IMR-90 (cell line): ENCODE measurements at regions not wholly inside any gene's neighbourhood (a gene's known extent, or its start where the extent isn't known, plus 50 kb on each side); places are given as distances from the start of the nearest gene placed in this dataset.
A peak's percentile ranks its signal among the peaks of the same experiment; 100 is the strongest.

Experiments used
- ATAC-seq: fragments of 200-7000 bp; cut with Tn5 transposase; 2 replicates; pipeline ENCODE4 v1.9.1; 2020; ENCODE audit warnings: low read depth, mild to moderate bottlenecking, moderate library complexity
- BruUV-seq: library from RNA; stranded (reverse); fragments of 400-500 nt; replicated peaks from 2 replicates; lab custom pipeline; 2021; lab: Mats Ljungman, UMichigan
- CTCF ChIA-PET: fragments of 300-600 bp; formaldehyde crosslinking; extraction: SDS; loops from one replicate; lab custom pipeline; 2021; ENCODE audit warnings: antibody characterized with exemption; lab: Yijun Ruan, JAX
- POLR2A ChIA-PET: fragments of 300-600 bp; sonication (Branson Sonifier 250); formaldehyde crosslinking; loops from one replicate; lab custom pipeline; 2022; ENCODE audit warnings: antibody characterized with exemption; ENCODE audit not compliant: unreplicated experiment; lab: Charles Lee
- DNase-seq: peaks from one replicate; pipeline ENCODE4 v3.0.0; 2013
- H2AFZ ChIP-seq: replicated peaks from 2 replicates; pipeline ENCODE3; 2013; ENCODE audit warnings: low read length, mild to moderate bottlenecking; ENCODE audit not compliant: poor library complexity
- H2AK5ac ChIP-seq: 2 replicates; pipeline ENCODE4 v1.6.1; 2013; ENCODE audit warnings: low read depth, low read length, inconsistent platforms
- H2AK9ac ChIP-seq: replicated peaks from 2 replicates; pipeline ENCODE3; 2013; ENCODE audit warnings: mild to moderate bottlenecking, low read depth, low read length, moderate library complexity; ENCODE audit not compliant: poor library complexity
- H2BK120ac ChIP-seq: 2 replicates; pipeline ENCODE4 v1.6.1; 2013; ENCODE audit warnings: low read depth, low read length, inconsistent platforms
- H2BK15ac ChIP-seq: 3 replicates; pipeline ENCODE4 v1.6.1; 2013; ENCODE audit warnings: low read depth, low read length, inconsistent platforms
- H2BK20ac ChIP-seq: 2 replicates; pipeline ENCODE4 v1.6.1; 2013; ENCODE audit warnings: low read depth, mild to moderate bottlenecking, inconsistent platforms, low read length, moderate library complexity
- H2BK5ac ChIP-seq: 2 replicates; pipeline ENCODE4 v1.6.1; 2013; ENCODE audit warnings: mild to moderate bottlenecking, low read depth, low read length, inconsistent platforms; ENCODE audit not compliant: poor library complexity, severe bottlenecking
- H3K14ac ChIP-seq: replicated peaks from 2 replicates; pipeline ENCODE4 v1.6.1; 2013; ENCODE audit warnings: low read depth, low read length, inconsistent platforms
- H3K18ac ChIP-seq: 2 replicates; pipeline ENCODE4 v1.6.1; 2013; ENCODE audit warnings: low read depth, low read length, control low read depth
- H3K23ac ChIP-seq: 2 replicates; pipeline ENCODE4 v1.6.1; 2013; ENCODE audit warnings: low read depth, low read length, inconsistent platforms
- H3K27ac ChIP-seq: 2 replicates; pipeline ENCODE4 v1.5.1; 2013; ENCODE audit warnings: mild to moderate bottlenecking, control low read depth, low read length; ENCODE audit not compliant: insufficient read depth
- H3K27me3 ChIP-seq: 2 replicates; pipeline ENCODE4 v1.6.1; 2013; ENCODE audit warnings: low read length; ENCODE audit not compliant: control insufficient read depth, insufficient read depth
- H3K36me3 ChIP-seq: 2 replicates; pipeline ENCODE4 v1.6.1; 2013; ENCODE audit warnings: low read length, mixed read lengths; ENCODE audit not compliant: control insufficient read depth, insufficient read depth
- H3K4ac ChIP-seq: 2 replicates; pipeline ENCODE4 v1.6.1; 2013; ENCODE audit warnings: low read depth, low read length, inconsistent platforms
- H3K4me1 ChIP-seq: 2 replicates; pipeline ENCODE4 v1.6.1; 2013; ENCODE audit warnings: low read length, mixed read lengths; ENCODE audit not compliant: control insufficient read depth, insufficient read depth
- H3K4me2 ChIP-seq: 2 replicates; pipeline ENCODE4 v1.6.1; 2013; ENCODE audit warnings: low read depth, mild to moderate bottlenecking, control low read depth, low read length, moderate library complexity
- H3K4me3 ChIP-seq: 2 replicates; pipeline ENCODE4 v1.5.1; 2013; ENCODE audit warnings: low read depth, mild to moderate bottlenecking, control low read depth, low read length, moderate library complexity; ENCODE audit not compliant: insufficient read depth
- H3K56ac ChIP-seq: 2 replicates; pipeline ENCODE4 v1.6.1; 2013; ENCODE audit warnings: low read length, inconsistent platforms; ENCODE audit not compliant: insufficient read depth; ENCODE audit errors: extremely low read depth
- H3K79me1 ChIP-seq, 2 experiments: 2 replicates each; pipeline ENCODE4 v1.6.1; 2013; ENCODE audit warnings: low read length in 2 of 2, inconsistent platforms in 1 of 2, low read depth in 1 of 2
- H3K9ac ChIP-seq: 2 replicates; pipeline ENCODE4 v1.6.1; 2013; ENCODE audit warnings: low read depth, low read length, control low read depth
- H3K9me1 ChIP-seq: 2 replicates; pipeline ENCODE4 v1.6.1; 2013; ENCODE audit warnings: low read length, inconsistent platforms; ENCODE audit not compliant: insufficient read depth
- H3K9me3 ChIP-seq: 2 replicates; pipeline ENCODE4 v1.6.1; 2013; ENCODE audit warnings: low read length; ENCODE audit not compliant: control insufficient read depth, insufficient read depth
- H4K20me1 ChIP-seq: 2 replicates; pipeline ENCODE4 v1.6.1; 2013; ENCODE audit warnings: low read length, inconsistent platforms; ENCODE audit not compliant: insufficient read depth
- H4K5ac ChIP-seq: 2 replicates; pipeline ENCODE4 v1.6.1; 2013; ENCODE audit warnings: mild to moderate bottlenecking, low read depth, low read length, control low read depth
- H4K8ac ChIP-seq, 2 experiments: 2 replicates each; pipeline ENCODE4 v1.6.1; 2013; ENCODE audit warnings: low read depth in 2 of 2, low read length in 2 of 2, control low read depth in 1 of 2, inconsistent platforms in 1 of 2
- H4K91ac ChIP-seq: 2 replicates; pipeline ENCODE4 v1.6.1; 2013; ENCODE audit warnings: low read depth, low read length, inconsistent platforms; ENCODE audit not compliant: insufficient read depth
- MAFK ChIP-seq: IDR thresholded peaks from 2 replicates; pipeline ENCODE4 v1.6.1; 2012; ENCODE audit warnings: low read depth, low read length, improper control_type of control experiment
- MAZ ChIP-seq: IDR thresholded peaks from 2 replicates; pipeline ENCODE4 v1.6.1; 2012; ENCODE audit warnings: low read depth, mild to moderate bottlenecking, low read length, improper control_type of control experiment, moderate library complexity, borderline replicate concordance
- NFE2L2 ChIP-seq: fragments of 150-350 bp; IDR thresholded peaks from 2 replicates; pipeline ENCODE4 v1.6.1; 2016; ENCODE audit warnings: low read depth, mild to moderate bottlenecking, low read length
- POLR2A ChIP-seq: IDR thresholded peaks from 2 replicates; pipeline ENCODE4 v1.6.1; 2012; ENCODE audit warnings: mild to moderate bottlenecking, low read depth, low read length
- RAD21 ChIP-seq: IDR thresholded peaks from 2 replicates; pipeline ENCODE4 v1.6.1; 2012; ENCODE audit warnings: low read length, improper control_type of control experiment
- RCOR1 ChIP-seq: IDR thresholded peaks from 2 replicates; pipeline ENCODE4 v1.6.1; 2012; ENCODE audit warnings: mild to moderate bottlenecking, low read length, improper control_type of control experiment; ENCODE audit not compliant: insufficient replicate concordance
- WGBS, 2 experiments: methylation state at CpG; one replicate each; pipeline versions ENCODE4 v1.1.5 to v1.1.7; 2013; ENCODE audit warnings: missing lambda C conversion rate in 2 of 2; ENCODE audit not compliant: insufficient read length in 1 of 2; ENCODE audit errors: extremely low coverage in 2 of 2; 5-methylcytosine and 5-hydroxymethylcytosine counted together
- dilution Hi-C: fragments of 300-500 bp; cut with HindIII; formaldehyde crosslinking; loops from one replicate; pipeline ENCODE4 v1.14.3; 2018; ENCODE audit warnings: low sequenced_read_pairs; ENCODE audit not compliant: unreplicated experiment
- in situ Hi-C: fragments of 300-500 bp; cut with MboI; formaldehyde crosslinking; loops from 3 replicates; pipeline ENCODE4 v1.14.3; 2019; ENCODE audit warnings: low sequenced_read_pairs, inconsistent platforms, mixed read lengths
- intact Hi-C: fragments of 100-400 bp; cut with micrococcal nuclease; formaldehyde crosslinking; loops from 2 replicates; pipeline ENCODE4 v1.10.0; 2022

DNA sequence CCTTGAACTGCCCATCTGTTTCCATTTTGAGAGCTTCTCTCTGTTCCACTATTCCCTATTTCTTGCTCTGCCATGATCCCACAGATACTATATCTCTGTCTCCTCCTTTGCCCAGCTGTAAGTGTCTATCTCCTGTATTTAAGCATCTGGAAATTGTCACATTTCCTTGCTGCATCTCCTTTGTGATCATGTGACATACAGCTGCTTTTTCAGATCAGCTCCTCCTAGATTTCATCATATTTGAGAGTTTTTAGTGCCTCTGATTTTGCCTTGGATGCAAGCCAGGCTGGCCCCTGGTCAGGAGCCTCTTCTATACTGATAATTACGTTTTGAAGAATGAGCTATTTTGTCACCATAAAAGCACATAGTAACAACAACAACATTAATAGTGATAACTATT is 131.7 kb upstream of the TNP1 start:
- Histone ChIP-seq H2BK5ac (no peak overlapping the region), H2AK5ac (no peak overlapping the region), H3K4ac (peak overlapping the region; percentile 33; the same call in 1 of the 2 replicates), H3K9me3 (no peaks in the 10 kb centered on the region; the same call in 1 of the 2 replicates), H2BK15ac (0 out of 3 replicates have a peak overlapping the region, but pooled peaks have one; percentile 29), H3K14ac (0 out of 2 replicates have a peak overlapping the region, but pooled peaks have one; percentile 13), H3K4me1 (peaks cover 9% of the 10 kb centered on the region), H3K23ac (no peak overlapping the region), H3K9me1 (no peaks in the 10 kb centered on the region; the same call in 1 of the 2 replicates), H3K18ac (peak overlapping the region; percentile 20; the same call in 1 of the 2 replicates), H3K4me3 (no peak overlapping the region), H2BK120ac (peak overlapping the region; percentile 54; the same call in 1 of the 2 replicates), H4K5ac (peak overlapping the region; percentile 57; the same call in 1 of the 2 replicates), H2AK9ac (no peak overlapping the region), H3K27ac (peak overlapping the region; percentile 18; the same call in 1 of the 2 replicates), H3K36me3 (no peaks in the 10 kb centered on the region), H3K56ac (no peak overlapping the region), H4K8ac (peak overlapping the region in 1 of 2 experiments; percentile 21; a peak in 1 of 4 replicates), H3K27me3 (peaks cover 3% of the 10 kb centered on the region; the same call in 1 of the 2 replicates), H2BK20ac (no peak overlapping the region), H3K9ac (no peak overlapping the region), H3K4me2 (no peak overlapping the region), H4K91ac (no peak overlapping the region), H2AFZ (no peak overlapping the region), H3K79me1 (no peaks in the 10 kb centered on the region), H4K20me1 (no peaks in the 10 kb centered on the region)
- dilution Hi-C loops (no loop called here), intact Hi-C loops (loop anchor here (5.0 kb wide), 1 partner anchor 294 kb away; the partner anchor contains the start of gene IGFBP5), in situ Hi-C loops (no loop called here)
- no peak; the same call in 1 of the 2 replicates for ATAC-seq
- POLR2A ChIA-PET = no interaction called here
- DNase-seq = peak; percentile 25
- no TSS peak for BruUV-seq
- TF ChIP-seq RCOR1 (no peak), MAFK (no peak), MAZ (no peak), RAD21 (no peak), POLR2A (no peak), NFE2L2 (no peak)
- CTCF ChIA-PET = interaction anchor here (0.9 kb wide), 1 partner anchor 293 kb away, joined by 3 read pairs; no protein-coding TSS in a partner anchor
- WGBS, 2 experiments = no CpG with 5 or more reads among the region's 1 CpG
